ENCODE measurements at regions not wholly inside any gene's neighbourhood (a gene's known extent, or its start where the extent isn't known, plus 50 kb on each side); places are given as distances from the start of the nearest gene placed in this dataset.

- ChIA-PET CTCF (no interaction called here), POLR2A (no interaction called here)
- no peak for DNase-seq (ENCODE audit: extremely low spot score)
- TF ChIP-seq, protein P1, sequence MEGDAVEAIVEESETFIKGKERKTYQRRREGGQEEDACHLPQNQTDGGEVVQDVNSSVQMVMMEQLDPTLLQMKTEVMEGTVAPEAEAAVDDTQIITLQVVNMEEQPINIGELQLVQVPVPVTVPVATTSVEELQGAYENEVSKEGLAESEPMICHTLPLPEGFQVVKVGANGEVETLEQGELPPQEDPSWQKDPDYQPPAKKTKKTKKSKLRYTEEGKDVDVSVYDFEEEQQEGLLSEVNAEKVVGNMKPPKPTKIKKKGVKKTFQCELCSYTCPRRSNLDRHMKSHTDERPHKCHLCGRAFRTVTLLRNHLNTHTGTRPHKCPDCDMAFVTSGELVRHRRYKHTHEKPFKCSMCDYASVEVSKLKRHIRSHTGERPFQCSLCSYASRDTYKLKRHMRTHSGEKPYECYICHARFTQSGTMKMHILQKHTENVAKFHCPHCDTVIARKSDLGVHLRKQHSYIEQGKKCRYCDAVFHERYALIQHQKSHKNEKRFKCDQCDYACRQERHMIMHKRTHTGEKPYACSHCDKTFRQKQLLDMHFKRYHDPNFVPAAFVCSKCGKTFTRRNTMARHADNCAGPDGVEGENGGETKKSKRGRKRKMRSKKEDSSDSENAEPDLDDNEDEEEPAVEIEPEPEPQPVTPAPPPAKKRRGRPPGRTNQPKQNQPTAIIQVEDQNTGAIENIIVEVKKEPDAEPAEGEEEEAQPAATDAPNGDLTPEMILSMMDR (IDR thresholded peaks at IDR 0.05; ENCODE audit: control extremely low read depth, extremely low read depth, low read depth, missing control alignments): no peak
Observed at GRCh38 chr4:22196551-22196950, 248.0 kb upstream of the KCNIP4 start.

- DNase-seq (ENCODE audit: extremely low spot score): no peak
- ChIA-PET POLR2A (no interaction called here), CTCF (interaction anchor here (1.7 kb wide), 1 partner anchor 11 kb away, joined by 4 read pairs; no protein-coding TSS in a partner anchor)
- TF ChIP-seq, protein P1 (IDR thresholded peaks at IDR 0.05; ENCODE audit: control extremely low read depth, extremely low read depth, low read depth, missing control alignments): no peak
Observed at GRCh38 chr4:22192084-22192511, 243.5 kb upstream of the KCNIP4 start.

- DNase-seq (ENCODE audit: extremely low spot score): no peak
- TF ChIP-seq, protein P1 (IDR thresholded peaks at IDR 0.05; ENCODE audit: control extremely low read depth, extremely low read depth, low read depth, missing control alignments): no peak
- POLR2A ChIA-PET: no interaction called here
- CTCF ChIA-PET: interaction anchor here (1.7 kb wide), 1 partner anchor 11 kb away, joined by 4 read pairs; no protein-coding TSS in a partner anchor
Observed at GRCh38 chr4:22191565-22191964, 243.0 kb upstream of the KCNIP4 start.

DNA sequence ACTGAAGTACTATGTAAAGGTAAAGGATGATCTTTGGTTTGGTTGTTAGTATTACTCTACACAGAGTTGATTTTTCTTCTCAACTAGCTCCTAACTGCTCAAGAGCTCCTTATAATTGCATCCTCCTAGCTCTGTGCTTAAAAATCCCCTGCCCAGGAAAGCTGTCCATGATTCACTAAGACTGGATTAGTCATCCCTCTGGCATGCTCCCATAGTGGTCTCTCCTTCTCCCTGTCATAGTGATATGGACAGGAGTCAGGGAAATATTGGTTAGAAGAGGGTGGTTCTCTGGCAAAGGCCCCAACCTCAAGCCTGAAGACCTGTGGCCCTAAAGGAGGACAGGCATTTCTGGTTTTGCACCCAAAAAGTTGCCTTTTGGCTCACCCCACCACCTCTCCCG, 242.3 kb upstream of the KCNIP4 start:
- POLR2A ChIA-PET: no interaction called here
- DNase-seq (ENCODE audit: extremely low spot score): no peak
- CTCF ChIA-PET: no interaction called here
- TF ChIP-seq, protein P1 (IDR thresholded peaks at IDR 0.05; ENCODE audit: control extremely low read depth, extremely low read depth, low read depth, missing control alignments): no peak

DNA sequence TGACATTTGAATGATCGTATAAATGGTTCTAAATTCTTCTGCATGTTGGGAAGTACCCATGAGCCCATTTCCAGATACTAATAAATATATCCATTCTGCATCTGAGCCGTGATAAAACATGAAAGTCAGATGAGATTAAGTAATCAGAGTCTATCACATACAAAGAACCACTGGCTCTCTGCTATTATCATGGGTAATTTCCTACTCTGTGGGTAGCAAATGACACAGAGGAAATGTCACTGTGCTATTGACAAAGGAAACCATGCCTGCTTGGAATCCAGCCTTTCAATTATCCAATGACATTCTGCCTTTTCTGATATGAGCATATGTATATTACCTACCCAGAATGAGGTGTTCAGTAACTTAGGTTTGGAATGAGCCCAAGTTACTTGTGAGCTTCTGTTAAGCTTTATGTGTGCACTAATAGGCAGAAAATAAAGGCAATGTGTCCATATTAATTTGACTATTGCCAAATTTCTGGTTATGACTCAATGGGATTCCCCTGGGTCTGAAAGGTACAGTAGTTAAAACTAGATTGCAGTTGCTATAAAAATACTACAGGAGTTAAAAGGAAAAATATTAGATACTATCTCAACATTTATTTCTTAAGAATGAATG, 238.7 kb upstream of the KCNIP4 start:
- TF ChIP-seq, protein P1 (IDR thresholded peaks at IDR 0.05; ENCODE audit: control extremely low read depth, extremely low read depth, low read depth, missing control alignments): no peak
- CTCF ChIA-PET: no interaction called here
- no peak for DNase-seq (ENCODE audit: extremely low spot score)

GRCh38 chr4:22181736-22182135, 233.2 kb upstream of the KCNIP4 start:
- ChIA-PET CTCF (no interaction called here), POLR2A (no interaction called here)
- DNase-seq (ENCODE audit: extremely low spot score): no peak
- TF ChIP-seq, protein P1 (IDR thresholded peaks at IDR 0.05; ENCODE audit: control extremely low read depth, extremely low read depth, low read depth, missing control alignments): no peak

More for the DNA sequence above, 238.7 kb upstream of the KCNIP4 start:
- POLR2A ChIA-PET: no interaction called here

Measured in GM10248 (cell line).